ENCODE measurements at regions not wholly inside any gene's neighbourhood (a gene's known extent, or its start where the extent isn't known, plus 50 kb on each side); places are given as distances from the start of the nearest gene placed in this dataset.
"Not testable (repeated sequence)": the region's sequence is repeated elsewhere in the genome, so short reads cannot be mapped to it uniquely, and the experiment has no call there.

DNA sequence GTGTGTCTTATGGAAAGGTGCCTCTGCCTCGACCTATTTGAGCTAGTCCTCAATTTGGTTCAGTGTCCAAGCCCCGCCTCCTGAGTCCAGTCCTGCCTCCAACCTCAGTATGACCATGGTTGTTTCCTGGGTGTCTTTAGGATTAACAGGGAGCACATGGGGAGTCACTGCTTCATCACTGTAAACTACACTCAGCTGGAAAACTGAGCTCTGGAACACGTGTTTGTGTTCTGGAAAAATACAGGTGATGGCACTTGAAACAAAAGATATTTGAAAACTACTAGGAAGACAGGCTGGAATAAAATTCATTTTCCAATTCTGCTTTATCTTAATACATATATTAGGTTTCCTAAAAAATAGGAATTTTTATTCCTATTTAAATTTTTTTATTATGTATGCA lies 1187.3 kb upstream of the TMEM132C start:
- no peak for DNase-seq (ENCODE audit: low spot score)

DNA sequence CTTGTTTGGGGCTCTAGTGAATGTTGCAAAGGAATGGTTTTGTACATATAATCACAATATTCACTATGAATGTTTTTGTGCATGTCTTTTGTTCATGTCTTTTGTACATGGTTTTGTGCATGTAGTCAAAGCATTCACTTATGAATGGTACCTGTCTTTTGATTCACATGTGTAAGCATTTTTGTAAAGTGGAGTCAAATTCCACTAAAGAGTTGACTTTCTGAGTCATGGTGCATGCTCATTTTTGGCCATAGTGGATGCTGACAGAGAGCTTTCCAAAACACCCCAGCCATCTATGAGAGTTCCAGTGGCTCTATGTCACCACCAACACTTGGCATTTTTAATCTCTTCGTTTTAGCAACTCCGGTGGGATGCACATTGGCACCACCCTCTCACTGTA lies 1185.9 kb upstream of the TMEM132C start:
- no peak for DNase-seq (ENCODE audit: low spot score)

DNA sequence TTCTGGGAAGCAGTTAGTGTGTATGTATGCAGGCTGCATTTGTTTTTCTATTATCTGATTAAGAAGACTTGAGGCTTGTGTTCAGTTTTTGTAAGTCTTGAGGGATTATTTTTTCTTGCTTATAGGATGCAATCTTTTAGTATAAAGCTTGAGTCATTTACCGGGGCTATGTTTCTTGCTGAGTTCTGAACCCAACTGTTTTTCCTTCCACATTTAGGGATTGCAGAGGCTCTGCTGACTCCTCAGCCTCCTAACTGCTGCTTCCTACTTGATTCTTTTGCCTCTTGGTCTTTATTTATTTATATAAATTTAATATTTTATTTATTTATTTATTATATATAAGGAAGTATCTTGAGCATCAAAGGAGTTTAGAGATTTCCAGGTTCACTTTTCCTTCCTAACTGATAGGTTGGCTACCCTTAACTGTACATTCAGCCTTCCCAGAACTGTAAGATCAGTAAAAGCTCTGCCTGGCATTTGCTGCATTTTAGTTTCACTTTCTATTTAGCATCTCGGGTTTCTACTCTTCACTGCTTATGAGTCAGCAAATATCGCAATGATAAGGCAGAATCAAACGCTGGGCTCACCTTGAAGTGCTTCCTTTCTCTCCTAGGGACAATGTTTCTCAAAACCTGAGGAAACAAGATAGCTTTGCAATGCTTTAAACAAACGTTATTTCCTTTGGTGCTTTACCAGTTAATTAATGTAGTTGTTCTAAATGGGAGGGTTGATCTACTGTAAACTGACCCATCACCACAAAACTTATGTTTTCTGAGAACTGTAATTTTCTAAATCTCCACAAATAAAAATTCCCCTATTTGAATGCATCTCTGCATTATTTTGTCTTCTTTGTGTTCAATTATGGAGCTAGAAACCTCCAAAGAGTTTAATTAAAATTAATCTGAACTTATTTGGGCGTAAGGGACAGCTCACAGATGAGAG lies 1183.7 kb upstream of the TMEM132C start:
- peak; percentile 34 for DNase-seq (ENCODE audit: low spot score)

DNA sequence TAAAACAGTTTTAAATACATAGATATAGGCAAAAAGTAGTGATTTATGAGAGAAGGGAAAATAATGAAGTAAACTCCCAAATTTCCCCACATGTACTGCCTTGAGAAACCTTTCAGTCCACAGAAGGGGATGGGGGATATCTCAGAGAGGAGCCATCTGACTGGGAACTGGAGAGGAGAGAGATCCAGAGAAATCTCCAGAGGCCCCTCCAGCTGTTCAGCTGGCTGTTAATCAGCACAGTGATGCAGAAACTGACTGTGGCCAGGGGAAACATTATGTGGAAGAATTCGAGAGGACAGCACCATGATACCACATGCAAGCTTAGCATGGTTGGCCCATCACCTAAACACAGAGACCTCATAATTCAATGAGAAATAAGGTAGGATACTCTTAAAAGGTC lies 1165.9 kb upstream of the TMEM132C start:
- no peak for DNase-seq (ENCODE audit: low spot score)

DNA sequence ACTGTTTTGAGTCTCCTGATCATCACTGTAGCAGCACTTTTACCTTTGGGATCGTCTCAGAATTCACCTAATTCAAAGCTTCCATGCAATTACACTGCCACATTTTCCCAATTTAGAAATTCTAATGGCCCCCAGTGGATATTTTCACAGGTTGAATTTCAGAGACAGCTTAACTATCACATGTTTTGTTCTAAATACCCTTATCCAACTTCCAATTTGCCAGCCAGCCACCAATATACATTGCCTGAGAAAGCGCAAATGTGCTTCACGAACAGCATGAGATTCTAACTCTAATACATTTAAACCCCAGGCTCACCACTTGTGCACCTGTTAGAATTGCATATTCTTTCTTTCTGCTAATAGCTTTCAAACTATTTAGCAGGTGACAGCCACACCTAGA lies 1160.9 kb upstream of the TMEM132C start:
- no peak for DNase-seq (ENCODE audit: low spot score)

DNA sequence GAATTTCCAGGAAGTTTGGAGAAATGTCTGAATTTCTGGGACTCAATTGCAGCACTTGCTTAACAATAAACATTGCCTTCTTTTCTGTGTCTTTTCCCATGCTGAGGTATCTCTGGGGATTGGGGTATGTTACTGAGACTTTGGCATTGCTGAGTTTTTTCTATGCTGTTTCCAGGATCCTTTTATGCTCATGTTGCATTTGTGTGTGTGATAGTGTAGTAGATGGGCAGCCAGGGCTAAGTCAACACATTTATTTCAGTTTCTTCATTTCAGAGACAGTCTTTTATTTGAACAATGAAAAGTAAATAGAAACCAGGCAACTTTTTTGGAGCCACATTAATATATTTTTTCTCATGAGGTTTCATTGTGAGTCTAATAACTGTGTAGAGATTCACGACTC lies 1160.3 kb upstream of the TMEM132C start:
- DNase-seq (ENCODE audit: low spot score), result no peak

DNA sequence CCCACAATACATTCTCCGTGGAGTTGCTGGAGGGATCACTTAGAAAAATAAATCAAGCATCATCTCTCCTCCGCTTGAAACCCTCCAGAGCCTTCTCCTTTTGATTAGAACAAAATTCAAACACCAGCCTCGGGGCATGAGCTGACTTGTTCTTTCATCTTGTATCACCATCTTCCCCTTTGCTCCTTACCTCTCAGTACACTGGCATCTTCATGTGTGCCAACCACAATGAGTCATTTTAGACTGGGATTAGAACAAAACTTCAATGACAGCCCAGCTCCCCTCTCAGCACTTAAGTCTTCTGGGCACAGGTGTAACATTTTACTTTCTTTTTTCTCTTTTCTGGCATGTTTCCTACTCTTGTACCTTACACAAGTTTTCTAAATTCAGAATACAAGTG lies 1159.2 kb upstream of the TMEM132C start:
- no peak for DNase-seq (ENCODE audit: low spot score)

DNA sequence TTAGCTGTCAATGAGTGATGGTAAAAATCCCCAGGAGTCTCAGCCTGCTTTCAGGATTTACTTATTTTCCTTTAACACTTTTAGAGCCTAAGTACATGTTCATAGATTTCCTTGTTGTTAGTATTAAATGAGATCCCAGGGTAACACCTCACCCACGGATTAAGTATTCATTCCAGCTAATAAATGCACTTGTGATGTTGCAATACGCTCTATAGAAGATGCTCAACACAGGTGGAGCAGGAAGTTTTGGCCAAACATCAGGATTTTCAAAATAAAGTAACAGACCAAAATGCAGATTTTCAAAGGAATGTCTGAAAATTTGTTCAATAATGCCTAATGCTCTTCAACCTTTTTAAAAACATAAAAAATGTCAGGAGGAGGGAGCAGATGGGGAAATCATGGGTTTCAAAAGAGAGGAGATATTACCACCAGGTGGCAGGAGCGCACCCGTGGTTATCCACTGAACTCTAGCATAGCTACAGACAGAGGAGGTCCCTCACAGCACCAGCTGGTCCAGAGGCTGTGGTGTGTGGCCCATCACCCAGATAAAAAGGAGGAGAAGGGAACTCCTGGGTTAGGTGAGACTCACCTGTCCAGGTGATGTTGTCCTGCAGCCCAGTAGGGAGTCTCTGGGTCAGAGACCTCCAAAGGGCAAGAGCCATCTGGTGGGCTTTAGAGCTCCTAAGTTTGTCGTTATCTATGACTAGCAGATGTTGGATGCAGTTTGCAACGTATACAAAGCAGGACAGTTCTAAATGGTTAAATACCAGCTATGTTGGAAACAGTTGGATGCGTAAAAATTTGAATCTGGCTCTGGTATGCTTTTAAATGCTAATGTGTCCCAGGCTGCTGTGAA lies 1158.4 kb upstream of the TMEM132C start:
- DNase-seq (ENCODE audit: low spot score), result peak; percentile 27

DNA sequence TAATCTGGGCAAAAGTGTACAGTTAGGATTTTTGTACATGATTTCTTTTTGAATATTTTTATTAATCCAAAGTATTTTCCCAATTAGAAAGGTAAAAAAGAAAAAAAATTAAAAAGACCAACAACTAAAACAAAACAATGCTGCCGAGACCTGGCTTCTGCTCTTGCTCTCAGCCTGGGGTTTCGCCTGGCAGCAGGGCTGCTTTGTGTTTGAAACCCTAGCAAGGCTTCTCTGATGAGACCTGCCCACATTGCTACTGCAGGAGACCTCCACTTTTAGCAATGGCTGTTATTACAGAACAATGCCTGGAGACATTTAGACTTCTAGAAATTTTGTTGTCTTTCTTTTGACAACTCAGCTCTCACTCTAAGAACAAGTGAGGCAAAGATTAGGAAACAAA lies 1153.0 kb upstream of the TMEM132C start:
- no peak for DNase-seq (ENCODE audit: low spot score)

DNA sequence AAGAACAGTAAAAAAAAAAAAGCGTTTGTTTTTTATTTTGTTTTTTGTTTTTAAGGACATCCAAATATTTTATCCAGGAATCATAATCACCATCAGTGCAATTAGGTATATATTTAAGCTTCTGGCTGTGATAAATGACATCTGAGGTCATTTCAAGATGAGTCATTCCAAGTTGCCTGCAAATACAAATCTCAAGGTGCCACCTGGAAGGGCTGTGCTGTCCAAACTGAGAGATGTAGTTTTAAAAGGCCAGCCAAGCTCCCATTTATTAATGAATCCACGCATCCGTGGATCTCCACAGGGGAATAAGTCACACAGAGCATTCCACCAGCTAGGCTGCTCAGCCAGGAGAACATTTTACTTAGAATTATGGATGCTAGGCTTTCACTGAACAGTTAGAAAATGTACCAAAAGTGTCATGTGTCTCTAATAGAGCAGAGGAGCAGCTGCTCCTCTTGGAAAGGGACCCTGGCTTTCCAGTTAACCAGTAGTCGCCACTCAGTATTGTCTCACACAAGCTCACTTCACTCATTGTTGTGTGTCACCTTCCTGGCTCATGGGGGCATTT lies 1151.4 kb upstream of the TMEM132C start:
- no peak for DNase-seq (ENCODE audit: low spot score)

DNA sequence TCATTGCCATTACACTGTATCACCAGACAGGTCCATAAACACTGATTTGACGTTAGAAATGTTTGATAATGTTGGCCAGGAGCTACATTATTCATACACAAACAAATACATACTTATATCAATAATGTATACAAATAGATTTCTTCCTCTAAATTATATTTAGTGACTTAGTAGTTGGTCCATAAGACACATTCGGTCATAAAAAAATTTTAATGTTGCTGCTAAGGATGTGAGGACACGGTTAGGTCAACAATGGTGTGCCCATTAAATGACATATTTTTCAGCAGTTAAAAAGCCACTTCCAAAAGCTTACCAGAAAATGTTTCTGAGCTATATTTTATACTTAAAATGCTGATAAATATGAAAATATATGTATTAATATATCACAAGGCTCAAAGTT lies 1148.7 kb upstream of the TMEM132C start:
- no peak for DNase-seq (ENCODE audit: low spot score)

DNA sequence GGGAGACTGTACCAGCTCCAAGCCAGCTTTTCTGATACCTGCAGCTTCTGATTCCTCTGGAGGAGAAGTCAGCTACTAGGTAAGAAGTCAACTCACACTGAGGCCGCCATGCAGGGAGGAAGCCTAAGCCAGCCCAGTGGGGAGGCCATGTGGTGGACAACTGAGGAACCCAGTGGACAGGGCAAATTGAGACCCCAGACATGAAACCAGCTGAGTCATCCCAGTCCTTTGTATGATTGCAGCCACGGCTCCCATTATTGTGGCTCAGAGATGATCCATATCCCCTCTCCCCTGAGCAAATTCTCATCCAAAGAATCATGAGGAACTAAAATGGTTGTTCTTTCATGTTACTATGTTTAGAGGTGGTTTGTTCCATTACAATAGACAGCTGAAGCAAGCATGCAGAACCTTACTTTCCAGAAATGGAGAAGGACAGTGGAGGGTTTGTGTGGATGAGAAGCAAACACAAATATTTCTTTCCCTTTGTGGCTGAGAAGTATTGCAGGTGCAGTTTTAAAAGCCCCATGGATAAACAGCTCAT lies 1147.3 kb upstream of the TMEM132C start:
- no peak for DNase-seq (ENCODE audit: low spot score)

DNA sequence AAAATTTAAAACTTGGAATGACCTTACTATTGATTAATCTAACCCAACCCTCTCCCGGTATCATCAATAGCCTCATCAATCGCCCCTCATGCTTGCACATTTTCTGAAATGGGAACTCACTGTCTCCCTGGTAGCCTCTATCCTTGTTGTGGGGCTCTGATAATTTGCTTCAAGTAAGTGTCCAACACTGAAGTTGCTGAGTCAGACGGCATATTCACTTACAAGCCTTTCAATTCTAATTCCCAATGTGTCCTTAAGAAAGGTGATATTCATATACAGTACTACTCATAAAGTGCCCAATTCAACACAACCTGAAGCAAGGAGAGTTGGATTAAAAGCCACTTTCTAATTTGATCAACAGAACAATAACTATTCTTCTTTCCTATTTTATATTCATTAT lies 1146.1 kb upstream of the TMEM132C start:
- DNase-seq (ENCODE audit: low spot score), result no peak

DNA sequence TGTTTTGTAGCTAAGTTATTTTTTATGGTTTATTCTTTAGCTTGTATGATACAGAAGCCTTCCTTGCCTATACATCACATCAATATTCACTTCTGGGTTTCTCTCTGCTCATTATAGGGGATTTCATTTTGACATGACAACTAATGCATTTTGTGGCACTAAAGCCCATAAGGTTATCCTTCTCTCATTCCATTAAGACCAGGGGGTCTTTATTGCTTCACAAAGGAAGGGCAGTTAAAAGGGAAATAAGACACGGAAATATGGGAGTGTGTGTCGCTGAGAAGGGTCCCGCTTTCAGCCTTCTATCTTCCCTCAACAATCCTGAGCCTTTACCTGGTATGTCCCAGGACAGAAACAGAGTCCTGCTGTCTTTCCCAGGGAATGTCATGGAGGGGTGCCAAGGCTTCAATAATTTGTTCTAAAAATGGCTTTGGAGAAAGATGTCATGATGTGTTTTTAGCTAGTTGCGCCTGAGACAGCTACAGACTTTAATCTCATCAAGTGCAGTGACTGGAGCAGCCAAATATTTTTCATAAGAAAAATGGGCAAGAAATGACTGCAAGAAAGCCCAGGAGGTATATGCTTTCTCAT lies 1145.4 kb upstream of the TMEM132C start:
- no peak for DNase-seq (ENCODE audit: low spot score)

DNA sequence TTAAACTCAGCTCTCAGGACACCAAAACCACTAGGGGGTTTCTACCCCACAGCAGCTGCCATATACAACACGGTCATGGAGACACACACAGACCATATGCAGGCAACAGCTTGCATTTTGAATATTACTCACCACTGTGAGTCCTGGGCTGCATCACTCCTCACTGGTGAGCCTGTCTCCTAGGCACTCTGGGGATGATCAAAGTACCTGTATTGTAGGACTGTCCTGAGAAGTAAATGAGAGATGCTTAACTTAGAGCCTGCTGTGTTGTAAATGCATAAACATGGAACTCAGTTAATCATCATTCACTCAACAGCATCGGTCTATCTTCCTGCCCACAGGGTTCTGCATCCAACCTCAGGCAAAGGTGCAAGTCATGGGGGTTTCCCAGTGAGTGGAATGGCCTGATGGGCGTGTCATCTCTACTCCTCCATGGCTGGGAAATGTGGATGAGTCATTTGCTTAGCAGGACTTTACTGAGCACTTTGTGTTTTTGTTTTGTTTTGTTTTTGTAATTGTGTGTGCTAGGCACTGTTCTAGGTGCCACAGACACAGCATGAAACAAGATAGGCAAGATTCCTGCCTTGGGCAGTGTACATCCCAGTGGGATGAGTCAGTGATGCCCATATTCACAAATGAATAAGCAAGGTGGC lies 1141.2 kb upstream of the TMEM132C start:
- DNase-seq (ENCODE audit: low spot score), result peak; percentile 11

DNA sequence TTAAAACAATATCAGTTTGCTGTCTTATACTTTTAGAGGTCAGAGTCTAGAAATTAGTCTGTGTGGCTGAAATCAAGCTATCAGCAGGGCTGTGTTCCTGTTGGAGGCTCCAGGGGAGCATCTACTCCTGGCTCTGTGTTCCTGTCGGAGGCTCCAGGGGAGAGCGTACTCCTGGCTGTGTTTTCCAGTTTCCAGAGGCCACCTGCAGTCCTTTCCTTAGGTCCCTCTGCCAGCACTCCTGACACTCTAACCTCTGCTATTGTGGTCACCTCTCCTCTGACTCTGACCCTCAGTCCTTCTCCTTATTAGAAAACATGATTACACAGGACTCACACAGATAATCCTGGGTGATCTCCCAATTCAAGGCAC lies 1140.7 kb upstream of the TMEM132C start:
- DNase-seq (ENCODE audit: low spot score), result no peak

DNA sequence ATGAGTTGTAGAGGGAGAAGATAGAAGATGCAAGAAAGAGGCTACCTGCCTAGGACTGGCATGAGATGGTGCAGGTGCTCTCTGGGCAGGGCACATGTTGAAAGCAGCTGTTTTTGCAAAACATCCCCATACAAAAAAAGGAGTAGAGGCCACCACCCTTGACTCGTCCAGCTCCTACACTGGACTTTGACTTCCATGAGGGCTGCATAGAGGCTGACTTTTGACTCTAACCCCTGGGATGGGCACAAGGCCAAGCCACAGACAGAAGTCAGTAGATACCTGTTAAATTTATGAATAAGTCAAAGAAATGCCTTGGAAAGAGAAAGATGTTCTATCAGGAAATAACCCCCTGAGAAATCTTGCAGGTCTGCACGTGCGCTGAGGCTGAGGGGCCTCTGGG lies 1139.1 kb upstream of the TMEM132C start:
- DNase-seq (ENCODE audit: low spot score), result no peak

DNA sequence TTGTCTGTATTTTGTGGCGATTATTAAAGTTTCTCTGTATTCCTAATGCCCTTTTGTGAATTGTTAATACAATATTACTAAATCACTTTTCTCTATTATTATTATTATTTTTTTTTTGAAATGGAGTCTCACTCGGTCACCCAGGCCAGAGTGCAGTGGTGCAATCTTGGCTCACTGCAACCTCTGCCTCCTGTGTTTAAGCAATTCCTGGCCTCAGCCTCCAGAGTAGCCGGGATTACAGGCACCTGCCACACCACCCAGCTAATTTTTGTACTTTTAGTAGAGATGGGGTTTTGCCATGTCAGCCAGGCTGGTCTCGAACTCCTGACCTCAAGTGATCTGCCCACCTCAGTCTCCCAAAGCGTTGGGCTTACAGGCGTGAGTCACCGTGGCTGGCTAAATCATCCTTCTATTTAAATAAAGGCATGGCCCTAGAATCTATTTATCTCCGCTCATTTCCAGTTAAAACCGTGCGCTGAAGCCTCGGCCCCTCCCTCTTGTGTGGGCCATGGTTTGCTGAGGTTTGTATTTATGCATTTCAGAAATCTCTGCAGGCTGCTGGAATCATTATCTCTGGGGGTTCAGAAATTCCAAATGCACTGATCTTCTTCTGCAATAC lies 1136.4 kb upstream of the TMEM132C start:
- no peak for DNase-seq (ENCODE audit: low spot score)

DNA sequence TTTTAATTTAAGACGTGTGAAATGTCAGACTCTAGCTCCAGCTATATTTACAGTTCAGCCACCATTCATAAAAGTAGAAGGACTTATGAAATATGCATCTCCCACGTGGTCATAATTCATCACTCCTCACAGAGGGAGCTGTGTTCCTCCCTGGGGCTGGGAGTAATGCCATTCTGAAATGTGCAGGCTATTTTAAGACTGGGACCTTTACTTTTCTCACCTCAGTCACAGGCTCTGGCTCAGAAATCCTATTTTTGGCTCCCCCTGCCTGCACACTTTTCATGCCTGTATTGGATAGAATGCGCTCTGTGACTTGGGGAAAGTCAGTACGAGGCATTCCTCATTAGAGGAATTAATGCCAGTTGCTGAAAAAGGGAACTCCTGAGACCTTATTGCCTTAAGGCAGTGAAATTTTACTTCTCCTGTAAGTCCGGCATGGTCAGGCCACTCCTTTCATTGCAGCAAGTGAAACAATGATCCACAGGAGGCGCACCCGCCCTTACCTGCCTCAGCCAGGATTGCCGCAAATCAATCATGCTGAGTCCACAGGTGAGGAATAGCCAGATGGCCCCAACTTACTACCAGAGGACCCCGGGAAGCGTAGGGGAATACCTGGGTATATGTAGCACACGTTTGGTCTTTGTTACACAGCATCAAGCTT lies 1133.2 kb upstream of the TMEM132C start:
- no peak for DNase-seq (ENCODE audit: low spot score)

DNA sequence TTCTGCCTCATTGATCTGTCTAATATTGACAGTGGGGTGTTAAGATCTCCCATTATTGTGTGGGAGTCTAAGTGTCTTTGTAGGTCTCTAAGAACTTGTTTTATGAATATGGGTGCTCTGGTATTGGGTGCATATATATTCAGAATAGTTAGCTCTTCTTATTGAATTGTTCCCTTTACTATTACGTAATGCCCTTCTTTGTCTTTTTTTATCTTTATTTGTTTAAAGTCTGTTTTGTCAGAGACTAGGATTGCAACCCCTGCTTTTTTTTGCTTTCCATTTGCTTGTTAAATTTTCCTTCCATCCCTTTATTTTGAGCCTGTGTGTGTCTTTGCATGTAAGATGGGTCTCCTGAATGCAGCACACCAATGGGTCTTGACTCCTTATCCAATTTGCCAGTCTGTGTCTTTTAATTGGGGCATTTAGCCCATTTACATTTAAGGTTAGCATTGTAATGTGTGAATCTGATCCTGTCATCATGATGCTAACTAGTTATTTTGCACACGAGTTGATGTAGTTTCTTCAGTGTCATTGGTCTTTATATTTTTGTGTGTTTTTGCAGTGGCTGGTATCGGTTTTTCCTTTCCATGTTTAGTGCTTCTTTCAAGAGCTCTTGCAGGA lies 1126.0 kb upstream of the TMEM132C start:
- DNase-seq (ENCODE audit: low spot score), result not testable (repeated sequence)

All from NAMALWA (cell line).